Spleen (tissue), 7 donors: ENCODE measurements at regions not wholly inside any gene's neighbourhood (a gene's known extent, or its start where the extent isn't known, plus 50 kb on each side); places are given as distances from the start of the nearest gene placed in this dataset.

Experiments
- CTCF ChIP-seq, 11 experiments: fragments of 200-600 bp in 7 of 11; fragments of 450-650 bp in 4 of 11; sonication (generic) in 4 of 11; IDR thresholded peaks in 8 of 11; conservative IDR thresholded peaks in 3 of 11; 1 replicate in 7 of 11; 2 replicates in 4 of 11; pipeline versions ENCODE4 v1.4.0 to v1.8.0; 2016 to 2021; ENCODE audit warnings: antibody characterized with exemption in 11 of 11, inconsistent platforms in 4 of 11, mild to moderate bottlenecking in 1 of 11
- POLR2AphosphoS5 ChIP-seq, 3 donors: sonication (generic); formaldehyde crosslinking; IDR thresholded peaks; one replicate each; pipeline ENCODE4 v1.5.1; 2017; ENCODE audit warnings: antibody characterized with exemption in 3 of 3
- donor health status: DM: no; HTN: no; CAD: no; lungs with moderate emphysema.
- donor health status: DM: no; HTN: no; CAD: no.
- donor health status: DM: no; HTN: no; CAD: no.

DNA sequence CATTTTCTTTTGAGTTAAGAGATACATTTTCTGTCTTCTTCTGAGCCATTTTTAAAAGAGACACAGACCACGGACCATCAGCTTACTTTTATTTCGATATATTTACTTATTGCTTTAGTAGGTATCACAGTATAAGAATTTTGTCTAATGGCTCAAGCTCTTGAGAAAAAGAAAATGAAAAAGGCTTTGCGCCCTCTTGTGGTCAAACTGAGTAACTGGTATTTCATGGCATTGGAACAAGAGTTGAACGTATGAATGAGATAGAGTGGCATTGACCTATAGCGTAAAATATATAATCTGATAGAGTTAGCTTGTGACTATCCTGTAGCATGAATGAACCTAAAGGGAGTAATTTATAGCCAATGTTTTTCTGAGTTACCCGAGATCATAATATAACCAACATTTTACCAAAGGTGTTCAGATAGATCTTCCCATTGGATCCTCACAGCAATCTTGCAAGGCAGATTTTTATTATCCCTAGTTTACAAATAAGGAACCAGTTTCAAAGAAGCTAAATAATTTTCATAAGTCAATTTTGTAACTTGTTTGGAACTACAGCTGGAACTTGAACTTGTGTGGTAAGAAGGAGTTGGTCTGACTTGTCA is 154.6 kb downstream of the POLR2M start:
- peak; percentile 40 to 86 (median 77) for TF ChIP-seq CTCF (IDR thresholded peaks at IDR 0.05 in 8 of 11, conservative IDR thresholded peaks at IDR 0.05 in 3 of 11)
- TF ChIP-seq POLR2AphosphoS5 (IDR thresholded peaks at IDR 0.05): no peak
